ENCODE measurements at regions not wholly inside any gene's neighbourhood (a gene's known extent, or its start where the extent isn't known, plus 50 kb on each side); places are given as distances from the start of the nearest gene placed in this dataset.

- DNase-seq (ENCODE audit: low spot score): peak; percentile 29
Measured at GRCh38 chr1:177847843-177848242, 122.0 kb downstream of the SEC16B start.

GRCh38 chr1:177838907-177839485, 130.9 kb downstream of the SEC16B start:
- no peak for DNase-seq (ENCODE audit: low spot score)

GRCh38 chr1:177833631-177834030, 136.2 kb downstream of the SEC16B start:
- no peak for DNase-seq (ENCODE audit: low spot score)

DNA sequence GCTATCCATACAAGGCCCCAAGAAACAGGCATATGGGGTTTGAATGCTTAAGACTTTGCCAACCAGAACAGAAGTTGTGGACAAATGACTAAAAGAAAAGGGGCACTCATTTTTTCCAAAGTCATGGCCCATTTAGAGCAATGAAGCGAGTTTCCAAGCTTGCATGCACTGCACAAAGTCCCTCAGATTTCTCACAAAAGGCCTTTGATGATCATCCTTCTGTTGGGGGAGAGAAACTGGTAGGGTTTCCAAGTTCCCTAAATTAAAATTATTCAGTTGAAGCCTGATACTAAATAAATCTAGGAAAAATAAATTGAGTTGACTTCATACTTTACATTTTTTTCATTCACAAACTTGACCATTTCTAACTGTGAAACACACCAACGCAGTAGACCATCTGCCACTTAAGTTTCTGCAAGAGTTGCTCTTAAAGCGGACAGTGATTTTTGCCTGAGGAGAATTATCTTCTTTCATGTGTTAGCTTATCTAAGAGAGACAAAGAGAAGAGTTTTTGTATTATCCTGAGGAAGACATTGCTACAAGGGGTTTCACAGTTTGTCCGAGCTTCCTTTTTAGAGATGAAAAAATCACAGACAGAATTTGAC, 139.2 kb downstream of the SEC16B start:
- DNase-seq (ENCODE audit: low spot score): no peak

DNA sequence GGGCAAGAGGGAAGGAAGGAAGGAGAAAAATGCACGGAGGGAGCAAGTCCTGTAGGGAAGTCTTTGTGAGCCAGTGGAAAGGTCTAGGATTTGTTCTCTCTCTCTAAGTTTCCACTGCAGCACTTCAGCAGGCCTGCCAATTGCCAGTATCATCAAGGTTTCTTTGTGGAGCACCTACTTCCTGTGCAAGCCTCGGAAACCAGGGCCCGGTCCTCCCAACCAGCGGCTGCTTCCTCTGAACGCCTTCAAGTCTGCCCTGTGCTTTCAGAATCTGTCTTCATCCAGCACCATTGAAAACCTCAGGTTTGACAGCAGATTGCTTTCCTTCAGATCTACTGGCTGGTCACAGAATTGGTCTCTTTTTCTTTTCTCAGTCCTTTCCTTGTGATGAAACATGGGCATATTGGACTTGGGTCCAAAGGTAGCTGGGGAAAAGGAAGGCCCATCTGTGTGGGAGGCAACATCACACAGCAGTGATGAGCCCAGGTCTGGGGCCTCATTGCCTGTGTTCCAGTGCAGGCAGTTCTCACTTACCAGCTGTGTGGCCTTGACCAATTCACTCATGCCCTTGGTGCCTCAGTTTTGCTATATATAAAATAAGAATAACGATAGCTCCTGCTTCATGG, 144.5 kb downstream of the SEC16B start:
- DNase-seq (ENCODE audit: low spot score): no peak

- DNase-seq (ENCODE audit: low spot score): no peak
Measured at GRCh38 chr1:177824508-177824982, 145.3 kb downstream of the SEC16B start.

GRCh38 chr1:177820213-177820612, 149.6 kb downstream of the SEC16B start:
- DNase-seq (ENCODE audit: low spot score): no peak

DNA sequence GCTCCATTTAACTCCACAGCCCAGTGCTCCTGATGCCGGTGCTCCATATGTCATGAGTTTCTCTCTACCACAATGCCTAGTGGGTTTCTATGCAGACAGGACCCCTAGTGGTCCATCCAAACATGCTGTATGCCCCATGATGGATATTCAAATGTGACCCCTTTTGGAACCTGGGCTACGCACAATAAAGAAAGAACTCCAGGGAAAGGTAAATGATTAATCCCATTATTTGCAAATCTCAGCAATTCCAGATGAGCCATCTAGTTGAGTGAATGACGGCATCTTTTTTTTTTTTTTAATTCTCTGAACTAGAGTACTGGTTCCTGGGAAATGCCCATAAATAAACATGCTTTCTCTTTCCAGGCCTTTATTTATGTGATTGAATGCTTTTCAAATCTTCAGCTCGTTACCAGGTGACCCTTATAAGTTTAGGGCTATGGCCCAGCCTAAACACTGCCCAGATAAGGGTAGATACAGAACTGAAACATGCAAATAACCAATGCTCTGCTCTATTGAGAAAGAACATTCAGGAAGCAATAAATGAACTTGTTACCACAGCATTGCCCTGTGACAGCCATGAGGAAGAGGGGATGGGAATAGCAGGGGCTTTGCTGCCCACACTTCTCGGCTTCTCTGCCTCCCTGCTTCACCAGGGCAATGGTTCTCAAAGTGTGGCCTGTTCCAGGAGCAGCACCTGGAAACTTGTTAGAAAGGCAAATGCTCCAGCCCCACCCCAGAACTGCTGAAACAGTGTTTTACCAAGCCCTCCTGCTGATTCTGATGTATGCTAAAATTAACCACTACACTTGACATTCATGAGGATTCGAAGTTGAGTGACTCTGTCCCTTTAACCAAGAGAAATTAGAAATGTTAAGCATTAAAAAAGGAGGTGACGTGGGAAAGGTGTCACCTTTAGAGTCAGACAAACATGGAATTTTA, 151.7 kb downstream of the SEC16B start:
- no peak for DNase-seq (ENCODE audit: low spot score)

DNA sequence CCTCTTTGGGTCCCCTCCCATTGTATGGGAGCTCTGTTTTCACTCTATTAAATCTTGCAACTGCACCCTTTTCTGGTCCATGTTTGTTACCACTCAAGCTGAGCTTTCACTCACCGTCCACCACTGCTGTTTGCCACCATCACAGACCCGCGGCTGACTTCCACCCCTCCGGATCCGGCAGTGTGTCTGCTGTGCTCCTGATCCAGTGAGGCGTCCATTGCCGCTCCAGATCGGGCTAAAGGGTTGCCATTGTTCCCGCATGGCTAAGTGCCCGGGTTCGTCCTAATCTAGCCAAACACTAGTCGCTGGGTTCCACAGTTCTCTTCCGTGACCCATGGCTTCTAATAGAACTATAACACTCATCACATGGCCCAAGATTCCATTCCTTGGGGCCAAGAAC, 157.2 kb downstream of the SEC16B start:
- DNase-seq (ENCODE audit: low spot score): no peak

DNA sequence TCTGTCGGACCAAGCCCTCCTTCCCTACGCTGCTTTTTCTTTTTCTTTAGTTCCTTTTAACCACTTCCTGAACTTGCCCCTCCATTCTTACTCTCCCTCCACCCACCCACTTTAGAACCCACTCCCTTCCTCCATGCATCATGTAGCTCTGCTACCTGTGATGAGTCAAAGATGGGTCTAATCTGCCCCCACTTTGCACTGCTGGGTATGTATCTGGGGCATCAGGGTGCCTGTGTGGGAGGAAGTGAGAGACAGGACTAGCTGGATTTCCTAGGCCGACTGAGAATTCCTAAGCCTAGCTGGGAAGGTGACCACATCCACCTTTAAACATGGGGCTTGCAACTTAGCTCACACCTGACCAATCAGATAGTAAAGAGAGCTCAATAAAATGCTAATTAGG, 157.7 kb downstream of the SEC16B start:
- DNase-seq (ENCODE audit: low spot score): no peak

DNA sequence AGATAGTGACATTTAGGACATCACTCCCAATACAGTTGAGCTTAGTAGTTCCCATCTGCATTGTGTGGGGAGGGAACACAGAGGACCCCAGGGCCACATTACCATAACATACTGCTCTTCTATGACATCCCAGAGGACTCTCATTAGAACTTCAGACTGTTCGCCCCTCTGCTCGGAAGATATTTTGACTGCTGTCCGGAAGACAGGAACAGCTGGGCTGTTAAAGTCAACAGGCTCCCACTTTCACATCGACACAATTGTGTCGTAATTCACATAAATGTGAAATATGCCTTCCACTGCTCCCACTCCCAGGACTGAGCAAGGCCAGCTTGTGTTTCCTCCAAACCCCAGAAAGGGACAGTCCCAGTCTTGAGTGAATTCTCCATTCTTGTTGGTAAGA, 158.4 kb downstream of the SEC16B start:
- no peak for DNase-seq (ENCODE audit: low spot score)

DNA sequence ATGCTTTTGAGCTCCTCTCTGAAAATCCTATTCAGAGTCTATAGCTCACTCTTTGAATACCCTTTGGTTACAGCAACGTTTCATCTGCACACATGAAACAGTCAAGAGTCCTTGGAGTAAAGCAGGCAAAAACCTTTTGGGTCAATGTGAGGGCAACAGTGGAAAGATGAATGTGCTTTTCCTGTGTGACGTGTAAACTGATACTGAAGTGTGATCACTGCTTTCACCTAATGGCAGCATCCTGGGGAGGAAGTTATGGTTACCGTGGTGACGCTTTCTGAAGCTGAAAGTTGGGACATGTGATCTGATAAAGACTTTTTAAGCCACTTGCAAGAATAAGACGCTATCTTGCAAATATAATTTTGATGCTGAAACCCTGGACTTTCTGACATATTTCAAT, 160.0 kb downstream of the SEC16B start:
- no peak for DNase-seq (ENCODE audit: low spot score)

DNA sequence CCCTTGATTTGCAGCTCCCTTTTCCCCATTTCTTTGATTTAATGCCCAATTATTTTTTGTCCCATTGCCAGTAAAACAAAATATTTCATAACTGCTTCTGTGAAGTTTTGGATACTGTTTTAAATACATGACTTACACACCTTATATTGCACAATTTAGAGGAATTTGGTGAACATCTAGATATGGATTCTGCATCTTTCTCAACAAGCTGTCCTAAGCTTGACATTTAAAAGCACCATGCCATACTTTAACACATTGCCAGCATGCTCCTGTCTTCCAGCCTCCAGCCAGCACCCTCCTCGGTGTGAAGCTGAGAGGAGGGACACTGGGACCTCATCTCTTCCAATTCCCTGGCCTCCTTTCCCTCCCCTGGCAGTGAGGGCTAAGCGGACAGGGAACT, 167.6 kb downstream of the SEC16B start:
- no peak for DNase-seq (ENCODE audit: low spot score)

DNA sequence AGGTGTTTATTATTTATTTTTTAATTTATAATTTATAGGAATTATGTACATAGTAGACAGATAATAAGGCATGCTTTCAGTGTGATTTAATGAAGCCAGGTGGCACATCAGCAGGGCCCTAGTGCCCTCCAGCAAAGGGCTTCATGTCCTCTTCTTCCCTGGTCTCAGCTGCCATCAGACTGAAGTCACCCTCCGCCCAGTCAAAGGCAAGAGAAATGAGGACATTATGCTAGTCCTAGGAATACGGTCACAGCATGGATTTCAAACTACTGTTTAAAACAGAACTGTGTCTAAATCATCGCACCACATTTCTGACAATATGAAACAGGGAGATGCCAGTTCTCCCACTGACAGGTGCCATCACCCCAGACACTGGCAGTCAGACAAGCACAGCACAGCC, 168.1 kb downstream of the SEC16B start:
- no peak for DNase-seq (ENCODE audit: low spot score)

- no peak for DNase-seq (ENCODE audit: low spot score)
Measured at GRCh38 chr1:177800400-177801088, 169.3 kb downstream of the SEC16B start.

GRCh38 chr1:177799746-177800145, 170.1 kb downstream of the SEC16B start:
- DNase-seq (ENCODE audit: low spot score): no peak

DNA sequence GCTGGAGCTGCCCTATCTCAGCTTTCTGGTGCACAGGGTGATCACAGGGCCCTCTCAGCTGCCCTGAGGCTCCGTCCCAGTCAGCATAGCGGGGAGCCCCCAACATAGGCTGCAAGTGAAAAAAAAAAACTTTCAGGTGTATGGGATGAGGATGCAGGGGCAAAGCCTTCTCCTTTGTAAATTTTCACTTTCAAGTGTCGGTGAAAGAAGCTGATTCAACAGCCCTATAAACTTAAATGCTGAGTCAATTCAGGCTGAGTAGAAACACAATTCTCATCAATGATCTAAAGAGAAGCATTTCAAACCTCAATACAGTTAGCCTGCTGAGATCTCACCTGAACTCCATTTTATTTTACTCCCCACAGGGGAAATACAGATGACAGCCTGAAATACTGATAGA, 171.2 kb downstream of the SEC16B start:
- no peak for DNase-seq (ENCODE audit: low spot score)

DNA sequence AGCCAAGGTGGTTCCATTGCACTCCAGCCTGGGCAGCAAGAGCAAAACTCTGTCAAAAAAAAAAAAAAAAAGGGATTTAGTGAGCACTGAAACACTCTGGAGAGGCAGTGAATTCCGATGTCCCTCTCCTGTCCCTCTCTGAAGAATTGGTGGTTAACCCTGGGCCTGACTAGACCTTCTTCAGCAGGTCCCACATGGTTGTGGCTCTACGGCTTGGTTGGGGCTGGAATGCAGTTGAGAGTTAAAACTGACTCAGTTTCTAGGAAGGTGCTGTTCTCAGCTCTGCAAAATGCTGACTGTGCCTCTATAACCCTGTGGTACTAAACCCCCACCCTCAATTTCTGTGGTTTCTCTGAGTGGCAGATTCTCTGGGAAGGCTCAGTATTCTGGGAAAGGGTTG, 173.3 kb downstream of the SEC16B start:
- DNase-seq (ENCODE audit: low spot score): no peak

GRCh38 chr1:177794376-177794991, 175.4 kb downstream of the SEC16B start:
- DNase-seq (ENCODE audit: low spot score): no peak

DNA sequence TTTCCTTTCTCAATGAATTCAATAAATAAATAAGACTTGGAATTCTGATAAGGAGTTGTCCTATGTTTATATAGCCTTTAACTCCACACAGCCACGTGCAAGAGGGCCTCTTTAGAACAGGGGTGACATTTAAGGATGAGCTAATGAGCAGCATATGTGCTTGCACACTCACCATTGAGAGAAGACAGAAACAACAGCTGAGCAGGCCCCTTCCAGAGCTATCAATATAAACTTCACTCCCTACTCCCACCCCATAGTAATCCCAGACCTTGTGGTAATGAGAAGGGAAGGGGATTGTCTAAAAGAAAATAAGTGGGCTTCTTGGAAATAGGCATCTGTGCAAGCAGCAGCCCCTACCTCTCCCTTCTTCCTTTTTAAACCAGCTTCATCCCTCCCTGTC, 176.0 kb downstream of the SEC16B start:
- DNase-seq (ENCODE audit: low spot score): no peak

- no peak for DNase-seq (ENCODE audit: low spot score)
Measured at GRCh38 chr1:177790566-177790965, 179.3 kb downstream of the SEC16B start.

DNA sequence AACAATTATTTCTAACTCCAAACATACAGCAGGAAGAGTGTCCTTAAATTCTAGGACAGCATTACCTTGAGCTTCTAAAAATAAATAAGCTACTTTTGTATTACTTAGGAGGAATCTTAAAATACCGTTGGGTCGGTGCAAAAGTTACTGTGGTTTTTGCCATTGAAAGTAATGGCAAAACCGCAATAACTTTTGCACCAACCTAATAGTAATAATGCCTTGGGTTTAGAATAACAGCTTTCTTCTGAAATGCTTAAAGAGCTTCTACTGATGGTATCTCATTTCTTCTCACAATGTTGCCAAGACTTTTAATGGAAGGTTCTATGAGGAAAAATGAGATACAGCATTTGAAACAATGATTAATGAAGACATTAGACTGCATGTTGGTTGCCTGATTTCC, 179.9 kb downstream of the SEC16B start:
- DNase-seq (ENCODE audit: low spot score): no peak
